Fibroblast of the aortic adventitia (primary cell): ENCODE measurements at regions not wholly inside any gene's neighbourhood (a gene's known extent, or its start where the extent isn't known, plus 50 kb on each side); places are given as distances from the start of the nearest gene placed in this dataset.

Experiments used
- DNase-seq: peaks from one replicate; pipeline ENCODE4 v3.0.0-alpha.2; 2010; ENCODE audit warnings: low read depth
- H3K4me3 ChIP-seq: 2 replicates; pipeline ENCODE4 v1.5.1; 2011; ENCODE audit warnings: low read depth, mild to moderate bottlenecking, control low read depth, low read length, moderate library complexity
- TF ChIP-seq, protein P1 (sequence below): IDR thresholded peaks from 2 replicates; pipeline ENCODE4 v1.5.1; 2011; ENCODE audit warnings: mild to moderate bottlenecking, low read length, control low read depth, inconsistent platforms; ENCODE audit not compliant: insufficient read depth

DNA sequence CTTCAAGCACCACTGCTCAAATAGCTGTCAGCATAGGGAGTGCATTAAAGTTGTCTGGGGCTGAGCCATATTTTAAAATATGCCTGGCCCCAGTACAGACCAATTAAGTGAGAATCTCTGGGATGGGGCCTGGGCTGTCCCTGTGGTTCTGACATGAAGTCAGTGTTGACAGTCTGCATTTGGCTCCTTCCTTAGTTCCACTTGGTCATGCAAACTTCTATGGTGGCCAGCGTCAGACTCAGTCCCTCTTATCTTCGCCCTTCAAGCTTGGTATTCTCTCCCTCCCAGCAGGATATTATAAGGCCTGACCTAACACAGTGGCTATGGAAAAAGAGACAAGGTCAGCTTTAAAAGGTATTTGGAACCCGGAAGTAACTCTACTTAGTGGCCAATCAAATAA, 177.2 kb downstream of the PMP22 start:
- no peak for DNase-seq
- TF ChIP-seq, protein P1, sequence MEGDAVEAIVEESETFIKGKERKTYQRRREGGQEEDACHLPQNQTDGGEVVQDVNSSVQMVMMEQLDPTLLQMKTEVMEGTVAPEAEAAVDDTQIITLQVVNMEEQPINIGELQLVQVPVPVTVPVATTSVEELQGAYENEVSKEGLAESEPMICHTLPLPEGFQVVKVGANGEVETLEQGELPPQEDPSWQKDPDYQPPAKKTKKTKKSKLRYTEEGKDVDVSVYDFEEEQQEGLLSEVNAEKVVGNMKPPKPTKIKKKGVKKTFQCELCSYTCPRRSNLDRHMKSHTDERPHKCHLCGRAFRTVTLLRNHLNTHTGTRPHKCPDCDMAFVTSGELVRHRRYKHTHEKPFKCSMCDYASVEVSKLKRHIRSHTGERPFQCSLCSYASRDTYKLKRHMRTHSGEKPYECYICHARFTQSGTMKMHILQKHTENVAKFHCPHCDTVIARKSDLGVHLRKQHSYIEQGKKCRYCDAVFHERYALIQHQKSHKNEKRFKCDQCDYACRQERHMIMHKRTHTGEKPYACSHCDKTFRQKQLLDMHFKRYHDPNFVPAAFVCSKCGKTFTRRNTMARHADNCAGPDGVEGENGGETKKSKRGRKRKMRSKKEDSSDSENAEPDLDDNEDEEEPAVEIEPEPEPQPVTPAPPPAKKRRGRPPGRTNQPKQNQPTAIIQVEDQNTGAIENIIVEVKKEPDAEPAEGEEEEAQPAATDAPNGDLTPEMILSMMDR: no peak
- no peak overlapping the region for H3K4me3 ChIP-seq

DNA sequence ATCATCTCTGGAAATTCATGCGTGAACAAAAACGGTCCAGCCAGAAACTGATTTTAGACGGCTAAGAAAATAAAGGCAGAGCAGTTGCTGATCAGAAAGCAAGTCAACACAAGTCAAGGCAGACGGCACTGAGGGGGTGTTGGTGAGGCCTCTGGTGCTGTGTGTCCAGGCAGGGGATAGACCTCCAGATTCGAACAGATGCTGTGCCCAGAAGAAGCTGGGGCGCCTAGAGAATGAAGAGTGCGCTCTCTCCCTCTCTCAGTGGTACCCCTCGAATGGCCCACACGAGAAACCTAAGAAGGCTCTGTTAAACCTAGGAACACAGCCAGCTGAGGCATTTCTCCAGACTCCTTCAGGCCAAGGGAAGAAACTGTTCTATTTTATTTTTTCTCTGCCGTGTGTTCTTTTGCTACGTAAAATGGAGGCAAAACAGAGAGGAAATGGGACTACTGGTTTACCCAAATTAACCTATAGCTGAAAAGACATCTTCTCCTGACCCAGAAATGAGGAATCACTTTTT, 178.3 kb downstream of the PMP22 start:
- H3K4me3 ChIP-seq: no peak overlapping the region
- TF ChIP-seq, protein P1: no peak
- DNase-seq: no peak

DNA sequence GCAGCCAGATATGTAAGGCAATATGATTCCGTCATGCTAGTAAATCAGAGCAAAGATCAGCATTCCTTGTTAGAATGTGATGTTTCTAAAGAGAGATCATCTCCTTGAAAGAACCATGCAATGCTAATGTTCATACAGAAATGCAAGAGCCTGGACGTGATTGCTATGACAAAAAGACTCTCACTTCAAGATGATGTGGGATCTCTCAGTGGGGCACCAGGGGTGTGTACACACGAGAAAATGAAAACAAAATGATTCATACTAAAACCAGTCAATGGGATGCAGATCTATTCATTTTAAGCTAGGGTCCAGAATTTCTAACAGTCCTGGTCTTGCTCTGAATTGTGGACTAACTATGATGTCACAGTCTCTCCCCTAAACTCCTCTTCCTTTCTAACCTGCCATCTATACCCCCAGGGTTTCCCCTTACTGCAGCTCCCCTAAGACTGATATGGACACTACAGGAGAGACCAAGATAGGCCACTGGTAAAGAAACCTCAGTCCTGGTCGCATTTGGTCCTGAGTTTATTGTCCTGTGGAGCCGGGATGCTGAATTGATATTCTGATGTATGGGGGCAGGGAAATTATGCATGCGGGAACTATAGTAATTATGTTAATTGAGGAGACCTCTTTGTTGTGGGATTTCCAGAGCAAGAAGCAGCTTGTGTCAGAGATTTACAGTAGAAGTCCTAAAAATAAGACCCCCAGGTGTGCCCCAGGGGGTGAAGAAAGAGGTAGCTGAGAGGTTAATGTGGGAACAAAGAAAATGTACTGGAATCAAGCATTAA, 179.0 kb downstream of the PMP22 start:
- DNase-seq: no peak
- TF ChIP-seq, protein P1: no peak
- H3K4me3 ChIP-seq: no peak overlapping the region

DNA sequence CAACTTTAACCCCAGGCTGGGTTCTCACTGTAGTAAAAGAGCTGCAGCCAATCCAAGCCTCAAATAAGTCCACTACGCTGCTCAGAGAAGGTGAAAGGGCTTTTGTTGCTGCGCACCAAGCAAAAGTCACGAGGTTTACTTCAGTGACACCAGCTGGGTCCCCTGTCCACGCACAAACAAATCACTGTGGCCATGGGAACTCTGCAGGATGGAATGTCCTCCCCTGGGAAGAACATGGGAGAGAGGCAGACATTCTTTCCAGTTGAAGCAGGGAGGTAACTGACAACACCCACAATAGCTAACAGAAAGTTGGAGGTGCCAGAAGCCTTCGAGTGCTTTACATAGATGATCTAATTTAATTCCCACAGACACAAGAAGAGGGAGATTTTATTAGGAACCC, 181.9 kb downstream of the PMP22 start:
- DNase-seq: no peak
- no peak overlapping the region for H3K4me3 ChIP-seq
- TF ChIP-seq, protein P1: no peak

DNA sequence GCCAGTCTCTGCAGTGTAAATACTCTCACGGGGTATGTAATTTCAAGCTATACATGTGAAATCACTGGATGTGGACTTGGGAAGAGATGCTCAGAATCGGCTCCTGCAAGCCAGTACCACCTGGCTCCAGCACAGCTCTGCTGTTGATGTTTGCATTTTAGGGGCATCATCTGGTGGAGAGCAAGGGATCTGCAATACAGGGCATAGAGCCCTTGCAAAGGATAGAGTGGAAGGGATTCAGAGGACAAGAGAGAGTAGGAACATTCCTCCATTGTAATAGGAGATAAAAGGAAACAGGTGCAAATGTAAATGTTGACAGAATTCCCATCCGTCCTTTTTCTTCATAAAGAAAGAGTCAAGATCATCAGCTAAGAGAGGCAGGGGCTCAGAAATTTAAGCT, 184.1 kb downstream of the PMP22 start:
- DNase-seq: no peak
- no peak overlapping the region for H3K4me3 ChIP-seq
- TF ChIP-seq, protein P1: no peak

DNA sequence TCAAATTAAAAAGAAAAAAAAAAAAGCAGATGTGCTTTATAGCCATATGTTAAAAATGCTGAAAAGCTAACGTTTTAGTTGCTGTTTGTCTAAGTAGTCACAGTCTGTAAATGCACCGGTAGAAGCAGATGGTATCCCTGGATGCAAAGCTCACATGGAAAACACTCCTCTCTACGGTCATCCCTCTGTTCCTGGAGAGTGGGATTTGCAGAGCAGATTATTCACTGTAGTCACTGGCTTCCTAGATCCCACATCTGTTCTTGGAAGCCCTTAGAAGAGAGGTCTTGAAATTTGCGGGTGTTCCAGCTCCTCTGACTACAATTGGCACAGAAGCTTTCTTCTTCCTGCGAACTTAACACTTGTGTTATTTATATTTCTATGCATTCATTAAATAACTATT, 186.6 kb downstream of the PMP22 start:
- H3K4me3 ChIP-seq: no peak overlapping the region
- TF ChIP-seq, protein P1: no peak
- DNase-seq: no peak
